GM19397 (cell line): ENCODE measurements at regions not wholly inside any gene's neighbourhood (a gene's known extent, or its start where the extent isn't known, plus 50 kb on each side); places are given as distances from the start of the nearest gene placed in this dataset.

Experiments
- ATAC-seq: cut with Tn5 transposase; IDR thresholded peaks from one replicate; pipeline ENCODE4 v1.9.1; 2021; ENCODE audit warnings: mild to moderate bottlenecking, moderate library complexity; ENCODE audit not compliant: unreplicated experiment

DNA sequence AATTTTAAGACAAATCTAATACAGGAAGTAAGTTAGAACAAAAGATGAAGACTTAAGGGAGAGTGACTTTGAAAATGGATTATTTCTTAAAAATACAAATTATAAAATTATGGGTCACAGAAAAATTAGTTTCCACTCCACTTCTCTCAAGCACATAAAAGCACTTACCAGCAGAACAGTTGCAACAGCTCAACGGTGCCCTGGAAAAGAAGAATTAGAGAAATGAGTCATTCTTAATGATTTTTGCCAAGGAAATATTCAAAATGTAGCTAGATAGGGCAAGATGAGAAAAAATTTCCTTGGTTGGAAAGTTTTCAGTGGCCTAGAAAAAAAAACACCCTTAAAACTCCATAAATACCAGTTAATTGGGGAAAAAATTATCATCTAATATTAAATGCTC lies 2185.6 kb upstream of the CELF4 start:
- no peak for ATAC-seq

DNA sequence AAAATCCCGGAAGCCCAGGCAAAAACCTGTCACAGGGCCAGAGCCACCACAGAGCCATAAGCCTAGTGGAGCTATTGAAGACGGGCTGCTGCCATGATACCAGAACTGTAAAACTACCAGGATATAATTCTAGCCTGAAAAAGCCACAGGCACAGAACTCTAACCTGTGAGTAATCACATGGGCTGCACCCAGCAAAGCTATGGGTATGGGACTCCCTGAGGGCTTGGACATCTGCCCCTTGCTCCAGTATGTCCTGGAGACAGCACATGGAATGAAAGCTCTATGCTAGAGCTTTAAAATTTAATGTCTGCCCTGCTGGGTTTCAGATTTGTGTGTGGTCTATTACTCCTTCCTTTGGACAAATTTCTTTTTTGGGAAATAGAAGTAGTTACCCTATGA lies 2183.6 kb upstream of the CELF4 start:
- no peak for ATAC-seq

DNA sequence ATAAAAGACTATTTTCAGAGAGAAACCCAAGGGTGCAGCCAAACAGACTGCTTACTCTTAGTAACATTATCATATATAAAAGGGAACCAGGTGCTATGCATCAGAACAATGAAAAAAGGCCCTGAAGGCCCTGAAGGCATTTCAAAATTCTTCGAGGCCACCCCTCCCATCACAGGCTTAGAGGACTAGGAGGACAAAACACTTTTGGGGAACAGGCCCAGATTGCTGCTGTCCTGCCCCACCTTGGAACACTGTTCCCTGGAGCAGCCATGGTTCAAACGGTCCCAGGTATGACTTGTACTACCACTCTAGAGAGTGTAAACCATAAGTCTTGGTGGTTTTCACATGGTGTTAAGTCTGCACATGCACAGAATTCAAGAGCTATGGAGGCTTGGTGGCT lies 2183.1 kb upstream of the CELF4 start:
- no peak for ATAC-seq

DNA sequence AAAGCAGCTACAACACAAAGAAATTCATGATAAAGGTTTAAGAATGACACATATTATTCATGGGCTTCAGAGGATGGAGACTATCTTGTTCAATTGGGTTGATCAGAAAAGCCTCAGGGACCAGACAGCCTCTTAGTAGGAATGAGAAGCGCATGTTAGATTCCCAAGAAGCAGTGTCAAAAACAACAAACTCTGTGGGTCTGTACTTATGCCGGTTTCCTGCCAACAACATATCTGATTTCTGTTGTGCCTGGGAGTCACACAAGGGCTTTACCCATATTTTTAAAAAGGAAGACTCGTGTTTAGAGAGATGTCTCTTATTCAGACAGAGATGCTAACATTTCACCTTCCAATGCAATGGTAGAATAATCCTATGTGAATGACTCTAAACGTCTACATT lies 2180.6 kb upstream of the CELF4 start:
- no peak for ATAC-seq

DNA sequence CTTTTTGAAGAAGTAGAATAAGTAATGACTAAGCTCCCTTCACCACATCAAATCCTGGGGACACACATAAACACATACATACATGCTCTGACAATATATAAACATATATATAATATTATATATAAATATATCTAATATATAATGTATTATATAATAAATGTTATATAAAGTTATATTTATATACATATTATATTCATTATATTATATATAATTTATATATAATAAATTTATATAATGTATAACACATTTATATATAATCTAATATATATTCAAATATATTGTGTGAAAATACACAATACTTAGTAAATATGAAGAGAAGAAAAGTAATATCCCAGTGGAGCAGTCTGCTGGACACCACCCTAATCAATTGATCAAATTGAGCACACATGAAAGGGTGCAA lies 2177.9 kb upstream of the CELF4 start:
- ATAC-seq: no peak

DNA sequence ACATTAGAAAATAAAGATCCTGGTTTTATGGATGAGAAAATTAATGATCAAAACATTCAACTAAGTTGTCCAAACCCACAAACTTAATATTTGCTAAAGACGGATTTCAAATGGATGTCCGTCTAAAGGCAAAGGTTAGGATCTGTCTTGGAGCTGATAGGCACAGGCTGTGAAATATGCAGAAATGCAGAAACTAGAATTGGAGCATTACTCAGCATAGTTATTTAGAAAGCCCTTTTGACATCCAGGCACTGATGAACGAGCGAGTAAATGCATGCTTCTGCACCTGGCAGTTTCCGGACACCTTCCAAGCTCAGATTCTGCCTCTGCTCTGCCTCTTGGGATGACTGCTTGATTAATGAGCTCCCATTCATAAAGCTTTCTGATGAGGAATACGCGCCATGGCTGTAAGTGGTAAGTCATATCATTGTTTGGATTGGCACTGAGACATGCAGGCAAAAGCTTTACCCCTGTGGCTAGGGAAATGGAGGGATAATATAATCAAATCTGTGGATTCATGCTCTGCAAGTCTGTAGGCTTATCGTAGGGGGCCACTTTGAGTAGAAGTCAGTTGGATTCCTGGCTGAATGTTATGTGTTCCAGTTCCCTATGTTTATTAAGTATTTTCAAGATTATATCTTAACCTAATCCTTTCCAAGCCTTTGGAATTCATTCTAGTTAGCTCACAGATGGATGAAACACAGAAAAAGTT lies 2176.3 kb upstream of the CELF4 start:
- ATAC-seq: no peak

DNA sequence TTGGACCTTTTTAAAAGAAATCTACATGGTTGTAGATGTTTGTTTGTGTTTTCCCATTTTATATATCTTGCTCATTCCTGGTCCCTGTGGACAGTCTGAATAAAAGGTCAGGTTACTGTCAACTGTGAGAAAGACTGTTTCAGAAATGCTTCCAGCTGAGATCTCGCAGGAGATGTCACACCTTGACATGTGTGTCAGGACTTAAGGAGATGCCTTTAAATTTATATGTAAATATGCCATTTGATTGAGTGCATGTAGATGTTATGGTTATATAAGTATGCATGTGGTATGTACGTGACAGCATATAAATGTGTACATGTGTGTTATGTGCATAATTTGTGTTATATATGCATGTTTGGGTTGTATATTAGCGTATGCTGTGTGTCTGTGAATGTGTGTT lies 2172.3 kb upstream of the CELF4 start:
- ATAC-seq: no peak

DNA sequence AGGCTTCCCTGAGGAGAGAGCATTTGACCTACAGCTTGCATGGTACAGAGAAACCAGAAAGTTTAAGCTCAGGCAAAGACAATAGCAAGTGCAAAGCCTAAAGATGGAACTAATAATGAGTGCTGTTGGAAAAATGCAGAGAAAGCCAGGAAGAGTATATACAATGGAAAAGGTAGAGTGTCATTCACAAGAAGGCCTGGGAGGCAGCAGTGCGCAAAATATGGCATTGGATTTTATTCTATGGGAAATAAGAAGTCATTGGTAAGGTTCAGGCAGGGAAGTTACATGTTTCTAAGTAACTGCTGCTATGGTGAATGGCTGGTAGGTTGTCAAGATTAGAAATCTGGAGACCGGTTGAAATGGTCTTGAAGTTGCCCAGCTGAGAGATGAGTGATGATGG lies 2167.3 kb upstream of the CELF4 start:
- ATAC-seq: no peak

DNA sequence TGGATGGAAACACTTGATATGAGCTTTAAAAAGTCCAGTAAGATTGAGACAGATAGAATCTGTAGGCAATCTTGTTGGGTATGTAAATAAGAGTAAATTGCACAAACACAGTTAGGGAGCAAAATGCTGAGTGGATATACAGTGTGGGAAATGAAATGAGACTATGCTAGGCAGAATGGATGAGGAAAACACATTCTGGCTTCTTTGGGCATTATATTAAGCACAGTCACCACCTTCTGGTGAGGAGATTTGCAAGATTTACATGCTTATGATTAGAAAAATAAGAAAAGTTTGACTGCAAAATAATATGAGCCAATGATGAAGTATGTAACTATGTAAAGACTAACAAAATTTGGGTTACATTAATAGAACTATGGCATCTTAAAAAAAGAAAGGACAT lies 2165.0 kb upstream of the CELF4 start:
- ATAC-seq: no peak

DNA sequence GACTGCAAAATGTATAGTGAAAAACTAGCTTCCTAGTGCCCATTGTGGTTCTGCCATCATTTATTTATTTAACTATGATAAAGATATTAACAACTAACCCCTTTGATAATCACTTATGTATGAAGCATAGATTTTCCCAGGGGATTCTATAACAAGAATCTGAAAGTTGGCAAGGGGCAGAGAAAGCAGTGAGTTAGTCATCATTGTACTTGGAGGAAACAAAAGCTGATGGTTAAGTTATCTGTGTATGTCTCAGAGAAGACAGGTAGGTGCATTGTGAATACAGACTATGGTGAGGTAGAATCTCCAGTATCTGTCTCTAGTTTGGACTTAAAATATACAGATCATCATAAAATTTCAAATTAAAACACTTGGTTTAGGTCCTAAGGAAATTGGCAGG lies 2159.1 kb upstream of the CELF4 start:
- no peak for ATAC-seq

DNA sequence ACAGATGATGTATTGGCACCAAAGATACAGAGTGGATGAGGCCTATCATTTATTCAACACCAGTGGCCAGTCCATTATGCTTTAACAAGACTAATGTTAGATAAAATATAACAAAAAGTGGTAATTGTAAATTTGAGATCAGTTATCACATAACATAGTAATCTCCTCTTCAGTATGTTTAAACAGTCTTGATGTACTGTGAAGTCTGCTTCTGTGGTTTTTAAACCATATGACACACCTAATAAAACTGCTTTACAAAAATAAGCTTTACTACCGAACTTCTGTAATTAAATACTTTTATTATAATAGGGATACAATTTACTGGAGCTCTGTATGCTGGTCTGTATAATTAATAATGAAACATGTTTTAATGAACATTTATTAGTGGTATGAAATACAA lies 2156.1 kb upstream of the CELF4 start:
- ATAC-seq: no peak

DNA sequence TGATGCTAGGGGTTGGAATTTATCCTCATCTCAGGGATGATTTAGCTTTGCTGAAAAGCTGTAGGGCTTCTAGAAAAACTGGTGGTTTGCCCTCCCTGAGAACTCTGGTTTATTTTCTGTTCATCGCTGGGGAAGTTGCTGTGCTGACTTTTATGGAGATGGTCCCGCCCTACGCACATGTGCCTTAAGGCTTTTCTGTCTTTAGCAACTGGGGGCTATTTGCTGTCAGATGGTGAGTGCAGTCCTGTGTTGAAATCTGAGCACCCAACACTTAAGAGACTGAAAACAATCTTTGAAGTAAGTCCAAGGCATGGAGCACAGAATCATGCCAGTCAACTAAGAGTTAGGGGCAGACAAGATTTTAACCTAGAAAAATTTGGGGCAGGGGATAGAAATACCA lies 2148.4 kb upstream of the CELF4 start:
- no peak for ATAC-seq

DNA sequence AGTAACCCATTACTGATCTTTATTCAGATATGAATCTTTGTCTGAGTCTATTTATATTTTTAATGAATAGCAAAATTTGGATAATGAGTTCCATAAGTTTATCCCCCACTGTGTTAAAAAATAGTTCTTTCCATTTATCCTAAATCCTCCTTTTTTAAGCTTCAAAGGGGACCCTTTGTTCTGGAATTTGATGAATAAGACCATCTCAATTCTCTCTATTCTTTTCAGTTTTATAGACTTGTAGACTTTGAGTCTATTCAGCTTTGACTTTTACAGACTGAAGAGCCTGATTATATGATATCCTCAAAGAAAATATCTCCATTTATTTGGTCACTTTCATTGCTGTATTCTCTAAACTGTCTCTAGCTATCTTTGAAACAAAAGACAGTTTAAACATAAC lies 2146.1 kb upstream of the CELF4 start:
- no peak for ATAC-seq

DNA sequence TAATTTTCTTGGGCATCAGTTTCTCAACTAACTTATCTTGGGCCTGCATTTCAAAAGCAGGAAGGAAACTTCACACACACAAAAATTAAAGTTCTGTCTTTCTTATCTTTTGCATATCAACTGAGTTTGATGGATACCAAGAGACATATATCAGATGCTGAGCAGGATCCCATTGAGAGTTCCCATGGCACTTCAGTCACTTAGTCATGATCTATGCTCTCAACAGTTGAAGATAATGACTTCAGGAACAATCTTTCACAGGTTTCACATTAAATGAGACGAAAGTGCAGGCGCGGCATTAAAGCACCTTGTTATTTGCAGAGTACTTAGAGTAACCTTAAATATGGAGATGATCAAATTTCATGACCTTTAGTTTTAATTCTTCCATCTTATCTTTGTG lies 2139.8 kb upstream of the CELF4 start:
- ATAC-seq: no peak

DNA sequence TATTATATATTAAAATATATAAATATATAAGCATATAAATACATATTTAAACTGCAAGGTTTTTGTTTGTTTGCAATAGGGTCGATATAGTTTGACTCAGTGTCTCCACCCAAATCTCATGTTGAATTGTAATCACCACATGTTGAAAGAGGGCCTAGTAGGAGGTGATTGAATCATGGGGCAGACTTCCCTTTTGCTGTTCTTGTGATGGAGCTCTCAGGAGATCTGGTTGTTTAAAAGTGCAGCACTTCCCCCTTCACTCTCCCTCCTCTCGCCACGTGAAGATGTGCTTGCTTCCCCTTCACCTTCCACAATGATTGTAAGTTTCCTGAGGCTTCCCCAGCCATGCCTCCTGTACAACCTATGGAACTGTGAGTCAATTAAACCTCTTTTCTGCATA lies 2137.3 kb upstream of the CELF4 start:
- no peak for ATAC-seq

DNA sequence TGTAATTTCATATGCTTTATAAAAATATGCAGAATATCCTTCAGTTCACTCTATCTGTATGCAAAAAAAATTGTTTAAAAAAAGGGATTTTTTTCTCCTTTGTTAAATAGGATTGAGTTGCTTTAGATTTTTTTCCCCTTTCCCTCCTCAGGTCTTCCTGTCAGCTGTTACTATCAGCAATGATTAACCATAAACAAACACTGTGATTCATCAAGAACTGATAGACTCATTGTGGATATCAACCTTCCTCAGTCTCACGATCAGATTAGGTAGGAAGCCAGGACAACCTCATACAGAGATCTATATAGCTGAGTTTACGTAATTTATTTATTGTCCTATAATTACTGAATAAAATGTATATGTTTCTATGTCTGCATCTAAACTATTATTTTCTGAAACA lies 2136.2 kb upstream of the CELF4 start:
- ATAC-seq: no peak

DNA sequence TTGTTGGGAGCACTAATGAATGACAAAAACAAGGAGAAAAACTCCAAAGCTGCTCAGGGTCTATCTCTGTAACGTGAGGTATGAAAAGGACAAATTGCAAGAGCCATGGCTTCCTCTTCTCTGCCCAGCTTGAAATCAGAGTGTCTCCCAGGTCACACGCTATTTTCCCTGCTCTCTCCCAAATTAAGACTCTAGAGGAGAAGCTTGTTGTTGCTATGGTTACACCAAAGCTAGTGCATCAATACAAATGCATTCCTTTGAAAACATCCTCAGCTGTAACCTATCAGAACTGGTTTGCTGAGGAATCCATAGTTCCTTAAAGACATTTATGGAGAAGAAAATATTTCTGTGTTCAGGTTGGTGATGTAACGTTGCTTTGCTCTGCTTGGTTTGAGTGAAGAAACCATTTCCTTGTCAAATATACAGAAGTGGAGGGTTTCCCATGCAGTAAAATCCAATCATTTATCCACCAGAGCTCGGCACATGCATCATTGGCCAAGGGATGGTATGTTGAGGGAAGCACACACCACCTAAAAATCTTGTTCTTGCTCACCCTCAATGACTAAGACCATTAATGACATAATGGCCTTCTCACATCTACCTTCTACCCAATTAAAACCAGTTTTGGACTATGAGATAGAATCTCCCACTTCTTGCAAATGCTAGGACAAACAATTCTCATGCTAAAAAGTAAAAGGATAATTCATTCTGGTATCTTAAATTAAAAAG lies 2135.6 kb upstream of the CELF4 start:
- ATAC-seq: no peak

DNA sequence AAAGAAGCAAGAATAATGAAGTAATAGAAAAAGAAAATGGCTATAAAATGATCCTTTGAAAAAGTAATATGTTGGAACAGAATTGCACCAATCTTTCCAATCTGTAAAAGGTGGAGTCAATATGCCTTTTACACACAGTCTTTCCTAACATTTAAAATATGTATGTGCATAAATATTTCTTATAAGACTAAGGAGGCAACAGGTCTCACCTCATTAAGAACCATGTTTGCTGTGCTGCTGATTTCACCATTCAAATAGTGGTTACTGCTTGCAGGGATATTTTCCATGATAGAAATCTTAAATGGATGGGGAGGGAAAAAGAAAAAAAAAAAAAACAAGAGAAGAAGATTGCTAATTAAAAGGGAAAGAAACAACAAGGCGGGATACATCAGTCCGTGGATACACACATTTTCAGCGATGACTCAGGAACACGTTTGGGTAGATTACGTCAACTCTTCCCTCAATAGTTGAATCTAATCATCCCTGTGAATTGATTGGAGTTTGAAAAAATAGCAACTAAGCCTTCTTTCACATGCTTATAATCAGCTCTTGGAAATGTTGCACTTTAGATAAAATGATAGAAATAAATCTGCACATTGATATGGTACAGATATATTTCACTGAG lies 2133.9 kb upstream of the CELF4 start:
- no peak for ATAC-seq

DNA sequence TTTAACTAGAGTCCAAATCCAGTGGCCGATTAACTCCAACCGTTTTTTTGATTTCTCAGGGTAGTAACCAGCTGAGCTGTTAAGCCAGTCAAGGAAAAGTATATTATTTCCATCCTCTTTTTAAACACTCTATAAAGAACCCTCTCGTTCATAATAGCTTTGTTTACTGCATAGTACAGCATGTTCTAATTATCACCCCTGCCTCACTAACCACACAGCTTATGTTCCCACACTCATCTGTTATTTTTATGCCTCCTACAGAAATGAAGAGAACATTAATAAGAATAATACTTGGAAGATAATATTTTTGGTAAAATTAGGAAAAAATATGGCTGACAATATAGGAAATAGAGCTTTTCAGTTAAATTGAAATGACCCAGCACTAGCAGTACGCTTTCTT lies 2132.8 kb upstream of the CELF4 start:
- no peak for ATAC-seq

DNA sequence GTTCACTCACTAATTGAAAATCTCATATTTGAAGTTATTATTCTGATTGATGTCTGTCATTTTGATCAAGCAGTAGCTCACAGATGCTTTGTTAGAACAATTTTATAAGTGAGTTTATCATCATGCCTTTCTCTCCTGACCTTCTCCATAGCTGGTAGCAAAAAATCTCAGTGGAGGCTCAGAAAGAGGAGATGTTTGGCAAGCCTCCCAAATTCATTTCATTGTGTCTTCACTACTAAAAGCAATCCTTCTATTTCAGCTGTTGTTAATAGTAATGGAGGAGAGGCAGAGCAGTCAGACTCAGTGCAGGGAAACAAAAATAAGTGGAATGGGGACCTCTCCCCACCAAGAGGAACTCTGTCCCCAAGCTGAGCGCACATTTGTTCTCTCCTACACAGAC lies 2127.8 kb upstream of the CELF4 start:
- ATAC-seq: no peak

DNA sequence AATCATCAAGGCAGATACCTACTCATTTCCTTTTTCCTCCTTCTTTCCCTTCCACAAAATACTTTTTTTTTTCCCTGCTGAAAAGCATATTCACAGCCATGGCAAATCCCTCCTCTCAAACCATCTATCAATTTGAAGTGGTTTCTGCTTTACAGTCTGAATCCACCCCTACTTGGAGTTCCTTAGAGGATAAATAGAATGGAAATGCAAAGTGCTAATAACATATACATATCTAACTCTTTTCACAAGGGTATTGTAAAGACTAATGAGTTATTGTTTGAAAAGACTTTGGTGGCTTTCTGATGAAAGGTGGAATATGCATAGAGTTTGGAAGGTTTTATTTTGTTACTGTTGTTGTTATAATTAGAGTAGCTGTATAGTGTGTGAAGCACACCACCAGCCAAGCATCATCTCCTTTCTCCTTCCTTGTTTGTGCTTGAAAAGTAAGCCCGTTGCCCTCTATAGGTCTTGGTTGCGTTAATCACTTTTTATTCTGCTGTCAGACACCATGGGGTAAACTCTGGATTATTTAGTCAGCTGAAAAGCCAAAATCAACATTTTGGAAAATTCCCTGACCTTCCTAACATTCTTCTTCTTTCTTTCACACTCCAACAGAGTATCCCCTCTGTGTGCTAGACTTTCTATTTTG lies 2126.9 kb upstream of the CELF4 start:
- ATAC-seq: no peak
